GM18511 (cell line): ENCODE measurements at regions not wholly inside any gene's neighbourhood (a gene's known extent, or its start where the extent isn't known, plus 50 kb on each side); places are given as distances from the start of the nearest gene placed in this dataset.
"Not testable (repeated sequence)": the region's sequence is repeated elsewhere in the genome, so short reads cannot be mapped to it uniquely, and the experiment has no call there.

ENCODE experiments used
- ATAC-seq: cut with Tn5 transposase; IDR thresholded peaks from one replicate; pipeline ENCODE4 v1.9.1; 2021; ENCODE audit warnings: mild to moderate bottlenecking, moderate library complexity; ENCODE audit not compliant: unreplicated experiment

DNA sequence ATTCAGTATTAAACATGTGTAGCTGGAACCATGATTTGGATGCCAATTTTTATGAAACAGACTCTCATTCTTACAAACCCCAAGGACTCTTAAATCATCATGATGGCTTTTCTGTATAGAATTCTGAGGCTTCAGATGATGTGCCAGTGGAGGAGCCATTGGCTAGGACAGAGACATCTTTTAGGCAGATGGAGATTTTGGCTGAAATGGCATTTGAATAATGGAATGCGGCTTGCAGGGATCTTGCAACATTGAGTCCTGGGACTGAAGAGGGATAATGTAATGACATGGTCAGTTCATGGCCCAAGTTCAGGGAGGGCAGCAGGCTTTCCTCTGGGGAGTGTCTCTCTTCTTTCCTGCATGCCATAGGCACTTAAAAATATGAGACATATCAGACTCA lies 172.4 kb downstream of the ABCA8 start:
- ATAC-seq, result no peak

DNA sequence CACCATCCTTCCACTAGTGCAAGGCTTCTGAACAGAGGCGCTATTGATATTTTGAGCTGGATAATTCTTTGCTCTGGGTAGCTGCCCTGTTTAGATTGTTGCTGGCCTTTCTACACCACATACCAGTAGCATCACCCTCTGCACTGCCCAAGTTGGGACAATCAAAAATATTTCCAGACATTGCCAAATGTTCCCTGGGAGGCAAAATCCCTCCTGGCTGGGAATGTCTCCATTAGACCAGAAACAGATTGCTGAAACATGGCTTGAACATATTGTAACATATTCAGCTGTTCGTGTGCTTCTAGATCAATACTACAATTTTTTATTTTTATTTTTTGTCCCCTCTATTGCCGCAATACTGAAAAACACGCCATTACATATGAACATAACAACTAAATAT lies 174.6 kb downstream of the ABCA8 start:
- no peak for ATAC-seq

DNA sequence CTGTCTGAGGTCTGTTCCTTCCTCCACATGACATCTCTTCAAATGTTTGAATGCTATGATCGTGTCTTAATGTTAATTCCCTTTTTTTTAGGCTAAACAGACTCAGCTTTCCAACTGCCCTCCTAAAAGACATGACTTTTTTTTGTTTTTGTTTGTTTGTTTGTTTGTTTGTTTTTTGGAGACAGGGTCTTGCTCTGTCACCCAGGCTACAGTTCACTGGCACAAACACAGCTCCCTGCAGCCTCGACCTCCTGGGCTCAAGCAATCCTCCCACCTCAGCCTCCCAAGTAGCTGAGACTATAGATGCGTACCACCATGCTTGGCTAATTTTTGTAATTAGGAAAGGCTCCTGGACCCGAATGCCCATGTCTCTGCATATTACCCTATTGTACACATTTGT lies 176.5 kb downstream of the ABCA8 start:
- no peak for ATAC-seq

- ATAC-seq, result no peak
These were observed 176.9 kb upstream of the FAM20A start for GRCh38 chr17:68777856-68778694.

GRCh38 chr17:68777243-68777855 lies 176.2 kb upstream of the FAM20A start:
- ATAC-seq, result peak; percentile 55

- ATAC-seq, result no peak
These were observed 175.3 kb upstream of the FAM20A start for GRCh38 chr17:68776451-68776850.

DNA sequence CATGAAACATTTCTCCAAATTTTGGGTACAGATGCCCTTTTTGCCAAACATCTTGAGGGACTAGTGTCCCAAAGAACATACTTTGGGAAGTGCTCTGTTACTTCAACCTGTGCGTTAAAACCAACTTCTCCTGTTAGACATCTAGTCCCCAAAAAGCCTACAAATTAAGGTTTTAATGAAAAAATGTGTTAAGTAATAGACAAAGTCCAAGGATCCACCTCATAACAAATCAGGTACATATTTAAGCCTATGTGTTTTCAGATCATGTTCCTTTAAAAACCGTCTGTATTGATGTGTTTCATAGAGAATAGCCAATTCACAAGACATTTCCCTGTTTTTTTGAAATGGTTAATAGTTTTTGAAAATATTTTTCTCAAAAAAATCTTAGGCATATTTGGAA lies 174.8 kb upstream of the FAM20A start:
- no peak for ATAC-seq

DNA sequence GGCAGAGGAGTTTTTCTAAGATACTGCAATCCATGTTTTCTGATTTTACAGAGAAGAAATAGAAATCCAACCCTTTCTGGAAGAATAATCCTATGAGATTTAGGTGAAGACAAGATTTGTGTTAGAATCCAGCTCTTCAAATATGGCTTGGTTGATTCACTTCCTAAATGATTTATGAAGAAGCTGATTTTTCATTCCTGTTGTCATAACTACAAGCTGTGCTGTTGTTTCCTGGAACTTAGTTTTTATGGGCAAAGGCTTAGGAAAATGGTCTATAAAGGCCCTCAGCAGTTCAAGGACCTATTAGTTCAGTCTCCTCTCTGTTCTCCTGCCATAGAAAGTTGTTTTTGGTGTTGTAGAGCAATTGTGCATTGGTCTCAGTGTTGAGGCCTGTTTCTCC lies 174.2 kb upstream of the FAM20A start:
- no peak for ATAC-seq

DNA sequence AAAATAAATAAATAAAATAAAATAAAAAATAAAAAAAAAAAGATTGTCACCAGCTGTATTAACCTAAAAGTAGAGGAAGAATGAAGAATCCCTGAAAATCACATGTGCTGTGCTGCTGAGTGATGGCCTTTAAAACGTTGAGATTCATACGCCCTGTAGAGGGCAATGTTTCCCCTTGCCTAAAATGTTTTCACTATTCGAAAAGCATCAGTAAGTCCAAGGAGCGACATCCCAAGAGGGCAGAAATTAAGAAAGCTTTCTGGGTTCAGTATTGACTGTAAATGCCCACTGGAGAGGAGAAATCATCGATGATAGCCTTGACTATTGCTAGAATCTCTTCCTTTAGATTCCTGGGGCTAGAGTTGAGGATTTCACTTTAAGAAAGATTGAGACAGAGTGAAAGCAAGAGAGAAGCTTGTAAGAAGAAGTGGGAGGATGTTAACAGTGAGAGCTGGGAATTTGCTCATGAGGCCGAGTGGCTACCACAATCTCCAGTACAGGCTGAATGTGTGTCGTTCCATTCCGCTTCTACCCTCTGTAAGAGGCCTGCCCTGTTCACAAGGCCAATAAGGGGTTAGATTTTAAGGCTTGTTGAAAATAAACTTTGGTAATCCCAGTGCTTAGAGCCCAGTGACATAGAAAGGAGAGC lies 170.8 kb upstream of the FAM20A start:
- peak; percentile 67 for ATAC-seq

DNA sequence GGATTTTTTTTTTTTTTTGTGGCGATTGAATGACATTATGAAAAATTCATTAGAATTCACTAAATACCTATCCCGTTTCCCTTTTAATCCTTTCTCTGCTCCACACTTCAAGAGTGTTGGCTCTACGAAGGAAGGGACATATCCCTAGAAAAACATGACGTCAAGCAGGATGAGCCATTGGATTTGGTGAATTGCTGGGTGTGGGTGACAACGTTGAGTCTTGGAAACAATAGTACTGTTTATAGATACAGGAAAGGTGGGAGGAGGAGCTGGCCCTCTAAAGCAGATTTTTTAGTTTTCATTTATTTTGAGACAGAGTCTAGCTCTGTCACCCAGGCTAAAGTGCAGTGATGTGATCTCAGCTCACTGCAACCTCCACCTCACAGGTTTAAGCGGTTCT lies 167.6 kb upstream of the FAM20A start:
- ATAC-seq, result no peak

DNA sequence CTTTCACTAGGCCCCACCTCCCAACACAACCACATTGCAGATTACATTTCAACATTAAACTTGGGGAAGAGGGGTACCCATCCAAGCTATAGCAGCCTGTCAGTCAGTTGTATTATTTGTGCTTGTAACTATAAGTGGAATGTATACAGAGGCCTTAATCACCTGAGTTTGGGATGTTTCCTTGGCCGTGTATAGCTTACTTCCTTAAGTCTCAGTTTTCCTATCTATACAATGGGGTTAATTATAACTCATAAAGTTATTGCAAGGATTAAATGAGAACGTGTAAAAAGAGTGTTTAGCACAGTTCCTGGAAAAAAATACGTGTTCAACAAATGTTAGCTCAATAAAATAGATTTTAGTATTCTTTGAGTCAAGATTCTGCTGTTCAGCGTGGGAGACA lies 165.5 kb upstream of the FAM20A start:
- no peak for ATAC-seq

- ATAC-seq, result no peak
These were observed 162.4 kb upstream of the FAM20A start for GRCh38 chr17:68763562-68763961.

- no peak for ATAC-seq
These were observed 161.7 kb upstream of the FAM20A start for GRCh38 chr17:68762911-68763310.

- ATAC-seq, result no peak
These were observed 158.9 kb upstream of the FAM20A start for GRCh38 chr17:68760141-68760475.

DNA sequence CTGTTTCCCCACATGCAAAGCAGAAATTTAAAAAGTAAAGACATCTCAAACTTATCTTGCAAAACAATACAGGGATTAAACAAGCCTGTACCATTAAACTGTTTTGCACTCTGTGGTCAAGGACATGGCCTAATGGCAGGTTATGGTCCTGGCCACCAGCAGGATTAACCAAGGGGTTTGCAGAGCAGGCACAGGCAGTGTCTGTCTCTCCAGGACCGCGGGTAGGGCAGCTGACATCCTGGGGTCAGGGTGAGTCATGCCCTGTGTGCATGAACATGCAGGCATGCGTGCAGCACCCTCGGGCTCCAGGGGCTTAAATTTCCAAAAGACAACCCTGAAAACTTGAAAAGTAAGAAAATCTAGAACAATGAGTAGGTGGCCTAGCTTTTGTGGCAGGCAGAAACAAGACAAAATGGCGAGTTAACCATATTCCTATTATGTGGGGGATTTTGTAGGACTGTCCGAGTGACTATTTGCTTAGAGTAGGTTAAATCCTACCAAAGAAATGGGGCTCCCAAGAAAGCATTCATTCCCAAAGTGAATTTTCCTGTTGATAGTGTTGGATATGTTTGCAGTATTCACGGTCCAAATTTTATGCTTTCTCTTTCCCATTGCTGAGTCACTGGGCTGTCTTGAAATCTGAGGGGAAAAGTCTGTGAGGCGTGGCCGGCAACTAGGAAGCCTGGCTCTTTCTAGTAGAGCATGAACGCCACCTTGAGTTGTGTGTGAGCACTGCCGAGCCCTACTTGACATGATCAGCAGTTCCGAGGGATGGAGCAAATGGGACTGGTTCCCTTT lies 158.4 kb upstream of the FAM20A start:
- peak; percentile 98 for ATAC-seq

DNA sequence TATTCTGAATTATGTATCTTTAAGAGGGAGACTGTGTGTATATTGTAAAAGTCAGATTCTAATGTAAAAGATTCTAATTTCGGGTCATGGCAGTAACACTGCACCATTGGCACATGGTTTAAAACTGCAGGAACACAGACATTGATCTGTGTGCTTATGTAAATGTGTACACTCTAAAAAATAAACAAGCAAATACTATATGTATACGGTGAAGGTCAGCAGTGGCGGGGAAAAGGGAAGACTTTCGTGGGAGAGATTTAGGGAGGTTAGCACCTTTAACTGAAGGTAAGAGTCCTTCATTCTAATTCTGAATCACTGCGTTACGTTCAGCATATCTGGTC lies 157.8 kb upstream of the FAM20A start:
- ATAC-seq, result no peak

DNA sequence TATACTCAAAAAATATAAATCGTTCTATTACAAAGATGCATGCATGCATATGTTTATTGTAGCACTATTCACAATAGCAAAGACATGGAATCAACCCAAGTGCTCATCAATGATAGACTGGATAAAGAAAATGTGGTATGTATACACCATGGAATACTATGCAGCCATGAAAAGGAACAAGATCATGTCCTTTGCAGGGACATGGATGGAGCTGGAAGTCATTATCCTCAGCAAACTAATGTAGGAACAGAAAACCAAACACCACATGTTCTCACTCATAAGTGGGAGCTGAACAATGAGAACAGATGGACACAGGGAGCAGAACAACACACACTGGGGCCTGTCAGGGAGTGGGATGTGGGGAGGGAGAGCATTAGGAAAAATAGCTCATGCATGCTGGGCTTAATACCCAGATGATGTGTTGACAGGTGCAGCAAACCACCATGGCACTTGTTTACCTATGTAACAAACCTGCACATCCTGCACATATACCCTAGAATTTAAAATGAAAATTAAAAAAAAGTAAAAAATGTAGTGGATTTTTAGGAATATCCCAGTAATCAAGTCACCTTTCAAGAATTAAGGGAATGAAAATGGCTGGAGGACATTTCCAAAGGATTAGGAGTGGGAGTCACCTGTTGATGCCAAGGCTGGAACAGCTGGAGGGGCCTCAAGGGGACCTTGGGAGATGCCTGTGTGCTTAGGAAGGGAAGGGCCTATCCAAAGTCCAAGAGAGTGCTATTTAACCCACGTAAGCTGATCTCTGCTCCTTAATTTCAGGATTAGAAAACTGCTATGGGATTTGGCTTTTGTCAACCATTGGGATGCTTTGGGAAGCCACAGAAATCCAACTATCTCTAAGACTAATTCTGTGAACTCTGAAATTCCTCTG lies 156.9 kb upstream of the FAM20A start:
- not testable (repeated sequence) for ATAC-seq

GRCh38 chr17:68753985-68754769 lies 153.0 kb upstream of the FAM20A start:
- no peak for ATAC-seq

- no peak for ATAC-seq
These were observed 149.0 kb upstream of the FAM20A start for GRCh38 chr17:68750208-68750562.
